GM21723 (cell line): ENCODE measurements at regions not wholly inside any gene's neighbourhood (a gene's known extent, or its start where the extent isn't known, plus 50 kb on each side); places are given as distances from the start of the nearest gene placed in this dataset.
"Not testable (repeated sequence)": the region's sequence is repeated elsewhere in the genome, so short reads cannot be mapped to it uniquely, and the experiment has no call there.

Experiments used
- ATAC-seq: cut with Tn5 transposase; IDR thresholded peaks from one replicate; pipeline ENCODE4 v1.9.1; 2021; ENCODE audit warnings: mild to moderate bottlenecking, moderate library complexity; ENCODE audit not compliant: unreplicated experiment

- no peak for ATAC-seq
Measured at GRCh38 chr3:28028554-28028953, 212.9 kb upstream of the CMC1 start.

GRCh38 chr3:28033059-28033784 is 208.2 kb upstream of the CMC1 start:
- no peak for ATAC-seq

DNA sequence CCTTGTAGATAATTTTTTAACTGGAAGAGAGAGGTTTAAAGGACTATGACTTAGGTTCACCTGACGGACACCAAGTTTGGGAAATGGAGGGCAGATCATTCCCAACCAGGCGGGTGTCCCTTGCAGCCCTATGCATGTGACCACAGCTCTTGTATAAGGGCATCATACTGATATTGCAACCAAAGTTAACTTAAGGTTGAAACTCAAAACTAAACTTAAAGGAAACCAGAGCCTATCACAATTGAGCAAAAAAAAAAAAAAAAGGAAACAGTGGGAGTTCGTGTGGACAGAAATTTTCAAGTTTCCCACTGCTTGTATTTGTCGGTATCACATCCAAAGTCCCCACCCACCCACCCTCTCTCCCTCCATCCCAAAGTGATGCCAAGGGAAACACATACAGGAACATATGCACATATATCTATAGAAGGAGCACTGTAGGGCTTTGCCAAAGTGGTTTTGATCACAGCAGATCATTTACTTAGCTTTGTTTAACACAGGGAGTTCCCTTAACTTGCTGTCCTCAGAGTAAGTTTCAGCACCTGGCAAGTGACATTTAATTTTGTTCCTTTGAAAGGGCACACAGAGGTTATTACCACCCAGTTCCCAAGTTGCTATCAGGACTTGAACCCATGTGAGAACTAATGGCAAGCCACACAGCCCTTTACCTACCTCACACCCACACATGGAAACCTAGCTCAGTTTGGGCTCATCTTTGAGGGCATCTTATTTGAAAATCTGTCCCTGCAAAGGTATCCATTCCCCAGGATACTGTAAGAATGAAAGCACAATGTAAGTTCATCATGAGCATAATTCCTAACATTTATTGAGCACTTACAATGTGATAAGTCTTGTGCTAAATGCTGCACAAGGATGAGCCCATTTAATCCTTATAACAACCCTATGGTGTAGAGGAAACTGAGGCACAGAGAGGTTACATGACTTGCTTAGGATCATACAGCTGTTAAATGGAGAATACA is 204.5 kb upstream of the CMC1 start:
- ATAC-seq, result no peak

DNA sequence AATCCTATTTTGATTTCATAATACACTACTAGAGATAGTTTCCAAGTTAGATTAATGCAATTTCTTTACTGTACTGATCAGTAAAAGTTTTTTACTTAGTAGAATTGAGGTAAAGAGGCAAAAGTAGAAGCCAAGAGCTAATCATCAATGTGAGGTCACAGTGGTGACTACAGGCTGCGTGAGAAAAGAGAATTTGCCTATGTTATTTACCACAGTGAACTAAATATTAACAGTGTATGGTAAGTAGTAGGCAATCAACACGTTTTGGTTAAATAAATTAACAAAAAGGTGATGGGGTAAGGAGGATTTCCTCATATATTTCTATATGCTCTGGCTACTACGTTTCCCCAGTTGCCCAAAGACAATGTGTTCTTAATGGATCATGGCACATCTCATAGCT is 202.2 kb upstream of the CMC1 start:
- no peak for ATAC-seq

GRCh38 chr3:28039829-28040228 is 201.6 kb upstream of the CMC1 start:
- ATAC-seq, result no peak

- ATAC-seq, result peak; percentile 58
Measured at GRCh38 chr3:28042095-28042635, 199.3 kb upstream of the CMC1 start.

GRCh38 chr3:28042707-28043106 is 198.7 kb upstream of the CMC1 start:
- peak; percentile 19 for ATAC-seq

DNA sequence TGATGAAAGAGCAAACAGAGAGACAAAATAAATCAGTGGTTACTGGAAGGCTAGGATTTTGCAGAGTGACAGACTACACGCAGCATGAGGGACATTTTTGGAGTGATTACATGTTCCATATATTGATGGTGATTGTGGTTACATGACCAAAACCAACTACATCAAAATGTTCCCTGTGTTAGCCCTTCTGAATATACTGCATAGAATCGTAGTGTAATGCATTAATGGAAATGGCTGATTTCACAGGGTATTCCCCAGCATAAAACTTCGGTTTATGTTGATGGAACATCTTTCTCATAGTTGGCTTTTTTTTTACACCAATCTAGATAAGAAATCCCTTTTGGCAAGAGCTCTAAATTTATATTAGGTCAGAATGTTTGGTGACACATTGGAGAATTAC is 191.3 kb upstream of the CMC1 start:
- ATAC-seq, result no peak

DNA sequence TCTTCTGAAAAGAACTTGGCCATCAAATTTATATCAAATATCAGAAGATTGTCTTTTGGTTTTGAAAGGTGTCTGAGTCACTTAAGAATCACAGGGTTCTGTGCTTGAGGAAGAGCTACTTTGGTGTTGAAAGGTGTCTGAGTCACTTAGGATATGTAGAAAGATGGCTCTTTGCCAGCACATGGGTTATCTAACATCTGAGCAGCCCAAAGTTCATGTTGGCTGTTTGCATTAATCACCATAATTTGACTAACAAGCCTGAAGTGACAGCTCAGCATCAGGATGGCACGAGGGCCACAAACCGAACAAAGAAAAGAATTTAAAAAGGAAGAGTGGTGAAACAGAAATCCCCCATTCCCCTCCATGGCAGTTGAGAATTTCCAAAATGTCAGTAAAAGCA is 190.5 kb upstream of the CMC1 start:
- ATAC-seq, result no peak

- ATAC-seq, result no peak
Measured at GRCh38 chr3:28053759-28054158, 187.7 kb upstream of the CMC1 start.

- no peak for ATAC-seq
Measured at GRCh38 chr3:28056806-28057205, 184.6 kb upstream of the CMC1 start.

GRCh38 chr3:28057539-28057938 is 183.9 kb upstream of the CMC1 start:
- no peak for ATAC-seq

DNA sequence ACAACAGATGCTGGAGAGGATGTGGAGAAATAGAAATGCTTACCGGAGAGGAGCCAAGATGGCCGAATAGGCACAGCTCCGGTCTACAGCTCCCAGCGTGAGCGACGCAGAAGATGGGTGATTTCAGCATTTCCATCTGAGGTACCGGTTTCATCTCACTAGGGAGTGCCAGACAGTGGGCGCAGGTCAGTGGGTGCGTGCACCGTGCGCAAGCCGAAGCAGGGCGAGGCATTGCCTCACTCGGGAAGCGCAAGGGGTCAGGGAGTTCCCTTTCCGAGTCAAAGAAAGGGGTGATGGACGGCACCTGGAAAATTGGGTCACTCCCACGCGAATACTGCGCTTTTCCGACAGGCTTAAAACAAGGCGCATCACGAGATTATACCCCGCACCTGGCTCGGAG is 182.2 kb upstream of the CMC1 start:
- not testable (repeated sequence) for ATAC-seq

DNA sequence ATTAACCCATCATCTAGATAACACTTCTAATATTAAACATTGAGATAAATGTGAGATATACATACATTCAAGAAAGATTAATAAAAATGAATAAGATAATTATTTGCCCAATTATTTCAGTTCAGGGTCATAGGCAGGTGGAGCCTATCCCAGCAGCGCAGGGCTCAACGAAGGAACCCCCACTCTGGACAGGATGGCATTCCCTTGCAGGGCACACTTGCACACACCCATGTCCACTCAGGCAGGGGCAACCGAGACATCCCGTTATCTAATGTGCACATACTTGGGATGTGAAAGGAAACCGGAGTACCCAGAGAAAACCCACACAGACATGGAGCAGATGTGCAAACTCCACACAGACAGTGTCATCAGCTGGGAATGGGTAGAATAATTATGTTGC is 175.4 kb upstream of the CMC1 start:
- ATAC-seq, result no peak

GRCh38 chr3:28067014-28067413 is 174.4 kb upstream of the CMC1 start:
- ATAC-seq, result no peak

DNA sequence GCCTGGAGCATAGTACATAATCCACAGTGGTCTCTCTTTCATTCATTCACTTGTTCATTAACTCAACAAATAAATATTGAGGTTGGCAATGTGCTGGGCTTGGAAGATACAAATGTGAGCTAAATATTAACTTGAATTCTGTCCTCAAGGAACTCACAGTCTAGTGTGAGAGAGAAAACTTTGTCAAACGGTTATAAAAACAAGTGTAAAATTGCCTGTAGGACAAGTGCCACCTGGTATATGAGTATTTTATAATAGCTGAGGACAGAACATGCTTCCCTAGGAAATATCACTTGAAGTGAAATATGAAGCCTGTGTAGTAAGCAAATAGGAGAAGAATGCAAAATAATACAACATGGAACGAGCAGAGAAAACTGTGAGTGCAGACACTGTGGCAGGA is 173.1 kb upstream of the CMC1 start:
- ATAC-seq, result no peak

DNA sequence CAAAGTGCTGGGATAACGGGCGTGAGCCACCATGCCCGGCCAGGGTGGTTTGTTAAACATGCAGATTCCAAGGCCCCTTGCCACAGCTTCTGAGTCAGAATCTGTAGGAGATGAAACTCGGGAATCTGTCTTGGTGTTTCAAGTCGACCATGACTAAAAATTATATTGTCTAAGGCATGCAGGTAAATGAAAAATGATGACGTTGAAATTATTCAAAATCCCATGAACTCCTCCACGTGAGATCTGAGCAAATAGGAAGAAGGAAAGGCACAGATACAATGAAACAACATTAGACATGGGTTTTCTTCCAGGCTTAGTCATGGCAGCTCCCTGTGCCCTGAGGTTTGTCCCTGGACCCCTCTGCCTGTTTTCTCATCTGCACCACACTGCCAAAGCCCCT is 172.0 kb upstream of the CMC1 start:
- ATAC-seq, result no peak

DNA sequence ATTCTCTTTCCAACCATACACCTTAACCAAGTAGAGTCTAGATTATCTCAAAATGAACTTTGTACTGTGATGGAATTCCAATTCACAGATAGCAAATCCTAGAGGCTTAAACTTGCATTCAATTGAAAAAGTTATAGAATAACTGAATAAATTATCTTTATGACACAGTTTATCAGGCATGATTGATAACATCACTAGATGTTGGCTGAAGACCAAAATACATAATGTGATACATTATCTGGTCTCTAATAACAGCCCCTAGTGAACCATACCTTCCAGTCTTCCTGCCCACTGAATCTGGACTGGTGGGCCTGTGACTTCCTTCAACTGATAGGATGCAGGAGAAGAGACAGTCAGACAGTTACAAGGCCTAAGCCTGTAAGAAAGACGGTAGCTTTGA is 165.2 kb upstream of the CMC1 start:
- no peak for ATAC-seq

DNA sequence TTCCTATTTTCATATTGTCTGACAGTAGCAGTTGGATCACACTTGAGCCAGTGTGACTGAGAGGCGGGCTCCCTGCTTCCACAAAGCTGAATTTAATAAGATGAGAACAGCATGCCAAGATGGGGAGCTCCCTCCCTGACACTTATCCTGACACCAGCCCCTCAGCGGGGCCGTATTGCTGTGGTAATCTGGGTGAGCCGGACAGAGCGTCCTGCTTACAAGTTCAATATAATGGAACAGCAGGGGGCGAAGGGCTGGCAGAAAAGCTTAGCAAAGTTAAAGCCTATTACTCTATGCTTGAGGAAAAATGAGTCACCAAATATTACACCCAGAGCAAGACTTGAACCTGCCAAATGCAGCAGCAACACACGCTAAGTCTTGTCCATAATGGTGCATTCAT is 163.8 kb upstream of the CMC1 start:
- ATAC-seq, result no peak

DNA sequence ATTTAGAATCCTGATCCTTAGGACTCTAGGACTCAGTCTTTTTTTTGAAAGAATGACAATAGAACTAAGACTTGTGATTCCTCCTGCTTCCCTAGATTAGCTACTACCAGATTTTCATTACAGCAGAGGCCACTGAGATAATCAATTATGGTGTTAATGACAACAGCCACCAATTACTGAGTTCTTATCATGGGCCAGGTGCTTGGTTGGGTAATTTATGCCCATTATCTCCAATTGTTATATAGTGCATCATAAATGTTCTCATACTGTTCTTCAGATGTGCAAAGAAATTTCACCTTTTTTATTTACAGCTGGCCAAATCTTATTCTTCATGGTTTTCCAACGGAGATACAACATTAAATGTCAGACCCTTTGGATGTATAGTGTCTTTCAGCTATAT is 162.9 kb upstream of the CMC1 start:
- ATAC-seq, result no peak

- ATAC-seq, result no peak
Measured at GRCh38 chr3:28080716-28081115, 160.7 kb upstream of the CMC1 start.

DNA sequence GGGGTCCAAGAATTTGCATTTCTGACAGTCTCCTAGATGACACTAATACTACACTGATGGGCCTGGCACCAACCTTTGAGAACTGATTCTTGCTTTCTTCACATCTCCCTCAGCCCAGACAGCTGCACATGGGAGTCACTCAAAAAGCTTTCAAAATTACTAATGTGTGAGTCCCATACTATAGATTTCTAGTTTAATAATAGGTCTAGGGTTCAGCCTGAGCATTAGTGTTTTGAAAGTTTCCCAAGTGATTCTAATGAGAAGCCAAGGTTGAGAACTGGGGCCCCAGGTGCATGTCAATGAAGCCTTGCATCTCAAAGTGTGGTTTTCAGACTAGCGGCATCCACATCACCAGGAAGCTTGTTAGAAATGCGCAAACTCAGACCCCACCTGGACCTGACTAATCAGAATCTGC is 159.9 kb upstream of the CMC1 start:
- ATAC-seq, result no peak
